Cardiac fibroblast (primary cell): ENCODE measurements at regions not wholly inside any gene's neighbourhood (a gene's known extent, or its start where the extent isn't known, plus 50 kb on each side); places are given as distances from the start of the nearest gene placed in this dataset.

ENCODE experiments used
- DNase-seq, 2 donors: peaks; one replicate each; pipeline versions ENCODE4 v3.0.0 to v3.0.0-alpha.2; 2010; ENCODE audit warnings: low read depth in 2 of 2
- H3K4me3 ChIP-seq, 2 donors: replicated peaks in 1 of 2; 1 replicate in 1 of 2; 2 replicates in 1 of 2; pipeline ENCODE4 v1.5.1; 2011; ENCODE audit warnings: low read depth in 2 of 2, low read length in 2 of 2, mild to moderate bottlenecking in 2 of 2, moderate library complexity in 1 of 2
- CTCF ChIP-seq: IDR thresholded peaks from one replicate; pipeline ENCODE4 v1.5.1; 2011; ENCODE audit warnings: low read depth, mild to moderate bottlenecking, low read length, inconsistent platforms

DNA sequence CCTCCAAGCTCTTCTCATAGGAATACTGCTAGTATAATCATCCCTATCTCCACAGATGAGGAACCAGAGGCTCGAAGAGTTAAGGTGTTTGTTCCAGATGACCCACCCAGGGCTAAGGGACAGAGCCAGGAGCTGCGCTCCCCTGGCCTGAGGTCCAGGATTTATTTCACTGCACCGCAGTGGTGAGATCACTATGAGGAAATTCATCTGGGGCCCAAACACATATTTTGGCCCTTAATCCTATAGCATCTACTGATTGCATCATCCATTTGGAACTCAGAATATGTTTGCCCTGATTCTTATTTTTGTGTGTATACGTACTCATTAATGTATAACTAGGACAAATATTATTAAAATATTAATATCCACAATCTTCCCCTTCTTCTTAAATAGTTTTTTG lies 100.1 kb upstream of the RBPJ start:
- peak; percentile 19 to 81 for DNase-seq
- H3K4me3 ChIP-seq, result no peak overlapping the region
- no peak for TF ChIP-seq CTCF

- TF ChIP-seq CTCF, result no peak
- peak in 1 of 2 donors; percentile 47 for DNase-seq
- no peak overlapping the region for H3K4me3 ChIP-seq
Measured at GRCh38 chr4:26223155-26223554, 97.7 kb upstream of the RBPJ start.

- no peak overlapping the region for H3K4me3 ChIP-seq
- TF ChIP-seq CTCF, result no peak
- DNase-seq, result no peak
Measured at GRCh38 chr4:26226629-26227376, 94.0 kb upstream of the RBPJ start.

GRCh38 chr4:26227601-26228229 lies 93.1 kb upstream of the RBPJ start:
- TF ChIP-seq CTCF, result no peak

GRCh38 chr4:26228883-26229282 lies 91.9 kb upstream of the RBPJ start:
- TF ChIP-seq CTCF, result no peak
- DNase-seq, result no peak
- no peak overlapping the region for H3K4me3 ChIP-seq

More at GRCh38 chr4:26227601-26228229, 93.1 kb upstream of the RBPJ start:
- no peak for DNase-seq
- H3K4me3 ChIP-seq, result no peak overlapping the region

- no peak for DNase-seq
- no peak for TF ChIP-seq CTCF
- H3K4me3 ChIP-seq, result no peak overlapping the region
Measured at GRCh38 chr4:26229974-26230373, 90.8 kb upstream of the RBPJ start.
